GM19023 (cell line): ENCODE measurements at regions not wholly inside any gene's neighbourhood (a gene's known extent, or its start where the extent isn't known, plus 50 kb on each side); places are given as distances from the start of the nearest gene placed in this dataset.

Experiments
- ATAC-seq: cut with Tn5 transposase; IDR thresholded peaks from one replicate; pipeline ENCODE4 v1.9.1; 2021; ENCODE audit warnings: mild to moderate bottlenecking, moderate library complexity; ENCODE audit not compliant: unreplicated experiment

- ATAC-seq: no peak
Observed at GRCh38 chr2:136482966-136483365, 282.4 kb upstream of the THSD7B start.

- no peak for ATAC-seq
Observed at GRCh38 chr2:136482006-136482405, 283.3 kb upstream of the THSD7B start.

GRCh38 chr2:136479696-136480095 lies 285.6 kb upstream of the THSD7B start:
- no peak for ATAC-seq

GRCh38 chr2:136468799-136469369 lies 296.5 kb upstream of the THSD7B start:
- no peak for ATAC-seq

- no peak for ATAC-seq
Observed at GRCh38 chr2:136452528-136452927, 312.8 kb upstream of the THSD7B start.

GRCh38 chr2:136448986-136449780 lies 316.2 kb upstream of the THSD7B start:
- ATAC-seq: no peak

- no peak for ATAC-seq
Observed at GRCh38 chr2:136448432-136448831, 316.9 kb upstream of the THSD7B start.

- no peak for ATAC-seq
Observed at GRCh38 chr2:136444323-136444722, 321.0 kb upstream of the THSD7B start.

GRCh38 chr2:136443661-136444060 lies 321.7 kb upstream of the THSD7B start:
- no peak for ATAC-seq

GRCh38 chr2:136441979-136442714 lies 323.2 kb upstream of the THSD7B start:
- ATAC-seq: no peak

GRCh38 chr2:136439064-136439676 lies 321.2 kb upstream of the CXCR4 start:
- no peak for ATAC-seq

- no peak for ATAC-seq
Observed at GRCh38 chr2:136437461-136437860, 319.5 kb upstream of the CXCR4 start.

- no peak for ATAC-seq
Observed at GRCh38 chr2:136436936-136437335, 319.0 kb upstream of the CXCR4 start.

- no peak for ATAC-seq
Observed at GRCh38 chr2:136434251-136434715, 316.3 kb upstream of the CXCR4 start.

- no peak for ATAC-seq
Observed at GRCh38 chr2:136433261-136433660, 315.3 kb upstream of the CXCR4 start.

- no peak for ATAC-seq
Observed at GRCh38 chr2:136424112-136424511, 306.2 kb upstream of the CXCR4 start.

- ATAC-seq: peak; percentile 99
Observed at GRCh38 chr2:136423516-136423996, 305.6 kb upstream of the CXCR4 start.

GRCh38 chr2:136422512-136422911 lies 304.6 kb upstream of the CXCR4 start:
- ATAC-seq: no peak

GRCh38 chr2:136420346-136420745 lies 302.4 kb upstream of the CXCR4 start:
- no peak for ATAC-seq

- no peak for ATAC-seq
Observed at GRCh38 chr2:136411946-136412345, 294.0 kb upstream of the CXCR4 start.

GRCh38 chr2:136410673-136411072 lies 292.7 kb upstream of the CXCR4 start:
- ATAC-seq: no peak
